ENCODE measurements at regions not wholly inside any gene's neighbourhood (a gene's known extent, or its start where the extent isn't known, plus 50 kb on each side); places are given as distances from the start of the nearest gene placed in this dataset.

DNA sequence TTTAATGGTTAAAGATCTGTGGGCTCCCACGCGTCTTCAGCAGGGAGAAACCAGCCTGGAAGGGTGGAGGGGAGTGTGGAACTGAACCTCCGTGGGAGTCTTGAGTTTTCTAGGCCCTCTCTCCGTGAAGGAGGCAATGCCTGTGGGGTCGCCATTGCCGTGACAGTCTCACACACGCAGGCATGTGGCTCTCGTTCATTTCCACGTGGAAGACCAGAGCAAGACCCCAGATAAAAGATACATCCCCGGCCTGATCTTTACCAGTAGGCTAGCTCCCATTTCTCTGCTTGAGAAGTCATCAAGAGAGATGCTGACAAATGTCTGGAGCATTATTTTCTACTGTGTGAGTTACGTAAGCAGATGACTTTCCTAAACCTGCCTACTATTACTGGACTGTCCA, 491.7 kb upstream of the LMO3 start:
- H3K4me1 ChIP-seq: no peaks in the 10 kb centered on the region
- no peaks in the 10 kb centered on the region for H3K36me3 ChIP-seq (ENCODE audit: control insufficient read depth, insufficient read depth, low read length)
- no peak overlapping the region for H3K4me3 ChIP-seq (ENCODE audit: low read depth, low read length)
- no peaks in the 10 kb centered on the region for H3K79me2 ChIP-seq
- TF ChIP-seq, protein P1, sequence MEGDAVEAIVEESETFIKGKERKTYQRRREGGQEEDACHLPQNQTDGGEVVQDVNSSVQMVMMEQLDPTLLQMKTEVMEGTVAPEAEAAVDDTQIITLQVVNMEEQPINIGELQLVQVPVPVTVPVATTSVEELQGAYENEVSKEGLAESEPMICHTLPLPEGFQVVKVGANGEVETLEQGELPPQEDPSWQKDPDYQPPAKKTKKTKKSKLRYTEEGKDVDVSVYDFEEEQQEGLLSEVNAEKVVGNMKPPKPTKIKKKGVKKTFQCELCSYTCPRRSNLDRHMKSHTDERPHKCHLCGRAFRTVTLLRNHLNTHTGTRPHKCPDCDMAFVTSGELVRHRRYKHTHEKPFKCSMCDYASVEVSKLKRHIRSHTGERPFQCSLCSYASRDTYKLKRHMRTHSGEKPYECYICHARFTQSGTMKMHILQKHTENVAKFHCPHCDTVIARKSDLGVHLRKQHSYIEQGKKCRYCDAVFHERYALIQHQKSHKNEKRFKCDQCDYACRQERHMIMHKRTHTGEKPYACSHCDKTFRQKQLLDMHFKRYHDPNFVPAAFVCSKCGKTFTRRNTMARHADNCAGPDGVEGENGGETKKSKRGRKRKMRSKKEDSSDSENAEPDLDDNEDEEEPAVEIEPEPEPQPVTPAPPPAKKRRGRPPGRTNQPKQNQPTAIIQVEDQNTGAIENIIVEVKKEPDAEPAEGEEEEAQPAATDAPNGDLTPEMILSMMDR (IDR thresholded peaks at IDR 0.05): no peak
- H2AFZ ChIP-seq: no peak overlapping the region
- H3K9me3 ChIP-seq (ENCODE audit: control insufficient read depth, low read length): no peaks in the 10 kb centered on the region
- H3K9ac ChIP-seq: no peak overlapping the region
- H3K27ac ChIP-seq: no peak overlapping the region
- H3K4me2 ChIP-seq (ENCODE audit: low read length): no peak overlapping the region
- no peaks in the 10 kb centered on the region for H3K27me3 ChIP-seq (ENCODE audit: control insufficient read depth, insufficient read depth, low read length)

- H3K27ac ChIP-seq: no peak overlapping the region
- H3K4me3 ChIP-seq (ENCODE audit: low read depth, low read length): no peak overlapping the region
- no peak overlapping the region for H3K9ac ChIP-seq
- no peaks in the 10 kb centered on the region for H3K36me3 ChIP-seq (ENCODE audit: control insufficient read depth, insufficient read depth, low read length)
- H3K4me1 ChIP-seq: no peaks in the 10 kb centered on the region
- no peaks in the 10 kb centered on the region for H3K79me2 ChIP-seq
- TF ChIP-seq, protein P1 (IDR thresholded peaks at IDR 0.05): no peak
- H3K9me3 ChIP-seq (ENCODE audit: control insufficient read depth, low read length): no peaks in the 10 kb centered on the region
- no peak overlapping the region for H3K4me2 ChIP-seq (ENCODE audit: low read length)
- H2AFZ ChIP-seq: no peak overlapping the region
- no peaks in the 10 kb centered on the region for H3K27me3 ChIP-seq (ENCODE audit: control insufficient read depth, insufficient read depth, low read length)
These were observed 478.9 kb upstream of the LMO3 start for GRCh38 chr12:17084831-17085230.

GRCh38 chr12:17079251-17079909, 473.4 kb upstream of the LMO3 start:
- H2AFZ ChIP-seq: no peak overlapping the region
- H3K79me2 ChIP-seq: no peaks in the 10 kb centered on the region
- H3K9ac ChIP-seq: no peak overlapping the region
- H3K27ac ChIP-seq: no peak overlapping the region
- TF ChIP-seq, protein P1 (IDR thresholded peaks at IDR 0.05): no peak
- H3K4me2 ChIP-seq (ENCODE audit: low read length): no peak overlapping the region
- H3K36me3 ChIP-seq (ENCODE audit: control insufficient read depth, insufficient read depth, low read length): no peaks in the 10 kb centered on the region
- no peaks in the 10 kb centered on the region for H3K9me3 ChIP-seq (ENCODE audit: control insufficient read depth, low read length)
- H3K4me3 ChIP-seq (ENCODE audit: low read depth, low read length): no peak overlapping the region
- no peaks in the 10 kb centered on the region for H3K27me3 ChIP-seq (ENCODE audit: control insufficient read depth, insufficient read depth, low read length)
- H3K4me1 ChIP-seq: no peaks in the 10 kb centered on the region

DNA sequence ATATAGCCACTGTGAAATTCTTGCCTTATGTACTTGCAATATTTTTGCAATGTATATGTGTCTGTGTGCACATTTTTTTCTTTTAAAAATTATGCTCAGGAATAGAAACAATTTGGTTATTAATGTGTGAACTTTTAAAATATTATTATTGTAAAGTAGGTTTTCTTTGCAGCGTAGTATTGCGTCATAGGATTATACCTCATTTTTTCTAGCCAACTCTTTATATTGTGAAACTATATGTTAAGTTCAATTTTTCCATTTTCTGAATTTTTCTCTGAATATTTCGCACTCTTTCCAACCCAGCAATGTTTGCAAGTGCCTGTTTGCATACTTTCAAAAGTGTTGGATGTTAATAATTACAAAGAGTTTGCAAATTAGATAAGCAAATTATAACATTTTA, 471.6 kb upstream of the LMO3 start:
- no peaks in the 10 kb centered on the region for H3K27me3 ChIP-seq (ENCODE audit: control insufficient read depth, insufficient read depth, low read length)

More for the DNA sequence above, 471.6 kb upstream of the LMO3 start:
- no peaks in the 10 kb centered on the region for H3K9me3 ChIP-seq (ENCODE audit: control insufficient read depth, low read length)
- H3K4me2 ChIP-seq (ENCODE audit: low read length): no peak overlapping the region
- H2AFZ ChIP-seq: no peak overlapping the region
- no peak overlapping the region for H3K27ac ChIP-seq
- no peak overlapping the region for H3K9ac ChIP-seq
- H3K79me2 ChIP-seq: no peaks in the 10 kb centered on the region
- H3K4me3 ChIP-seq (ENCODE audit: low read depth, low read length): no peak overlapping the region
- TF ChIP-seq, protein P1 (IDR thresholded peaks at IDR 0.05): no peak
- no peaks in the 10 kb centered on the region for H3K36me3 ChIP-seq (ENCODE audit: control insufficient read depth, insufficient read depth, low read length)
- H3K4me1 ChIP-seq: no peaks in the 10 kb centered on the region

Measured in parathyroid adenoma (tissue), 2 donors.